Activated CD8-positive, alpha-beta memory T cell treated with anti-CD3 and anti-CD28 coated beads, Interleukin-2, amount 50 U/mL, for 48 hours (primary cell): ENCODE measurements at regions not wholly inside any gene's neighbourhood (a gene's known extent, or its start where the extent isn't known, plus 50 kb on each side); places are given as distances from the start of the nearest gene placed in this dataset.

Experiments
- DNase-seq: peaks from one replicate; pipeline ENCODE4 v3.0.0-alpha.2; 2020

GRCh38 chr6:1023229-1023628 is 288.7 kb upstream of the FOXQ1 start:
- DNase-seq: no peak

- DNase-seq: no peak
Measured at GRCh38 chr6:1022719-1023118, 289.2 kb upstream of the FOXQ1 start.

GRCh38 chr6:1020837-1021236 is 291.1 kb upstream of the FOXQ1 start:
- DNase-seq: no peak

GRCh38 chr6:1020133-1020532 is 291.8 kb upstream of the FOXQ1 start:
- DNase-seq: no peak

- no peak for DNase-seq
Measured at GRCh38 chr6:1018041-1018440, 293.9 kb upstream of the FOXQ1 start.

GRCh38 chr6:1016329-1017302 is 295.3 kb upstream of the FOXQ1 start:
- no peak for DNase-seq

GRCh38 chr6:1015825-1016224 is 296.1 kb upstream of the FOXQ1 start:
- no peak for DNase-seq

- DNase-seq: no peak
Measured at GRCh38 chr6:1014431-1014807, 297.5 kb upstream of the FOXQ1 start.

- no peak for DNase-seq
Measured at GRCh38 chr6:1013656-1014430, 298.1 kb upstream of the FOXQ1 start.

- DNase-seq: no peak
Measured at GRCh38 chr6:1009103-1009502, 302.8 kb upstream of the FOXQ1 start.

- no peak for DNase-seq
Measured at GRCh38 chr6:1007159-1007558, 304.7 kb upstream of the FOXQ1 start.

- DNase-seq: no peak
Measured at GRCh38 chr6:1004885-1005630, 306.8 kb upstream of the FOXQ1 start.

- DNase-seq: no peak
Measured at GRCh38 chr6:1003394-1004160, 308.3 kb upstream of the FOXQ1 start.

- DNase-seq: no peak
Measured at GRCh38 chr6:1002989-1003388, 308.9 kb upstream of the FOXQ1 start.

- DNase-seq: no peak
Measured at GRCh38 chr6:1001655-1002349, 308.9 kb upstream of the EXOC2 start.

- DNase-seq: no peak
Measured at GRCh38 chr6:999552-999951, 306.6 kb upstream of the EXOC2 start.

- DNase-seq: no peak
Measured at GRCh38 chr6:998551-998950, 305.6 kb upstream of the EXOC2 start.

GRCh38 chr6:996271-996852 is 303.4 kb upstream of the EXOC2 start:
- no peak for DNase-seq

GRCh38 chr6:991192-991591 is 298.3 kb upstream of the EXOC2 start:
- no peak for DNase-seq

GRCh38 chr6:984031-984430 is 291.1 kb upstream of the EXOC2 start:
- no peak for DNase-seq

GRCh38 chr6:978937-979685 is 286.2 kb upstream of the EXOC2 start:
- DNase-seq: no peak
